HG02610 (cell line): ENCODE measurements at regions not wholly inside any gene's neighbourhood (a gene's known extent, or its start where the extent isn't known, plus 50 kb on each side); places are given as distances from the start of the nearest gene placed in this dataset.

Experiments used
- ATAC-seq: cut with Tn5 transposase; IDR thresholded peaks from one replicate; pipeline ENCODE4 v1.9.1; 2021; ENCODE audit warnings: mild to moderate bottlenecking, moderate library complexity; ENCODE audit not compliant: unreplicated experiment

GRCh38 chr19:31402529-31403316 is 53.5 kb upstream of the TSHZ3 start:
- no peak for ATAC-seq

- ATAC-seq: no peak
Observed at GRCh38 chr19:31406106-31406505, 56.9 kb upstream of the TSHZ3 start.

- no peak for ATAC-seq
Observed at GRCh38 chr19:31408460-31409124, 59.4 kb upstream of the TSHZ3 start.

GRCh38 chr19:31413353-31413752 is 64.1 kb upstream of the TSHZ3 start:
- no peak for ATAC-seq

- ATAC-seq: no peak
Observed at GRCh38 chr19:31415322-31415721, 66.1 kb upstream of the TSHZ3 start.

GRCh38 chr19:31416548-31416947 is 67.3 kb upstream of the TSHZ3 start:
- no peak for ATAC-seq

GRCh38 chr19:31418055-31418454 is 68.8 kb upstream of the TSHZ3 start:
- ATAC-seq: no peak

GRCh38 chr19:31418692-31419430 is 69.6 kb upstream of the TSHZ3 start:
- ATAC-seq: no peak

GRCh38 chr19:31419871-31420445 is 70.7 kb upstream of the TSHZ3 start:
- ATAC-seq: no peak

- no peak for ATAC-seq
Observed at GRCh38 chr19:31421082-31421481, 71.8 kb upstream of the TSHZ3 start.

- no peak for ATAC-seq
Observed at GRCh38 chr19:31421856-31422255, 72.6 kb upstream of the TSHZ3 start.

- ATAC-seq: no peak
Observed at GRCh38 chr19:31423896-31424295, 74.7 kb upstream of the TSHZ3 start.

GRCh38 chr19:31424861-31425620 is 75.8 kb upstream of the TSHZ3 start:
- ATAC-seq: no peak

- no peak for ATAC-seq
Observed at GRCh38 chr19:31427857-31428256, 78.6 kb upstream of the TSHZ3 start.

GRCh38 chr19:31430381-31430780 is 81.1 kb upstream of the TSHZ3 start:
- ATAC-seq: no peak

GRCh38 chr19:31432201-31432810 is 83.1 kb upstream of the TSHZ3 start:
- ATAC-seq: no peak

GRCh38 chr19:31436121-31436776 is 87.0 kb upstream of the TSHZ3 start:
- ATAC-seq: no peak

GRCh38 chr19:31438401-31439269 is 89.4 kb upstream of the TSHZ3 start:
- ATAC-seq: no peak

GRCh38 chr19:31439270-31439573 is 90.0 kb upstream of the TSHZ3 start:
- no peak for ATAC-seq
